D721Med (cell line): ENCODE measurements at regions not wholly inside any gene's neighbourhood (a gene's known extent, or its start where the extent isn't known, plus 50 kb on each side); places are given as distances from the start of the nearest gene placed in this dataset.

Experiments
- DNase-seq: peaks from one replicate; pipeline ENCODE4 v3.0.0; 2011; ENCODE audit warnings: low spot score; ENCODE audit not compliant: insufficient read length
- FAIRE-seq: peaks from 2 replicates; lab custom pipeline; 2011; peaks lifted over from hg19 to GRCh38; lab: Jason Lieb, UNC
- TF ChIP-seq, protein P1 (sequence below): IDR thresholded peaks from 2 replicates; pipeline ENCODE4 v1.5.1; 2012; ENCODE audit warnings: mild to moderate bottlenecking, control low read depth; ENCODE audit not compliant: insufficient read depth; ENCODE audit errors: missing control alignments

- DNase-seq (no peak), FAIRE-seq (no peak)
- TF ChIP-seq, protein P1, sequence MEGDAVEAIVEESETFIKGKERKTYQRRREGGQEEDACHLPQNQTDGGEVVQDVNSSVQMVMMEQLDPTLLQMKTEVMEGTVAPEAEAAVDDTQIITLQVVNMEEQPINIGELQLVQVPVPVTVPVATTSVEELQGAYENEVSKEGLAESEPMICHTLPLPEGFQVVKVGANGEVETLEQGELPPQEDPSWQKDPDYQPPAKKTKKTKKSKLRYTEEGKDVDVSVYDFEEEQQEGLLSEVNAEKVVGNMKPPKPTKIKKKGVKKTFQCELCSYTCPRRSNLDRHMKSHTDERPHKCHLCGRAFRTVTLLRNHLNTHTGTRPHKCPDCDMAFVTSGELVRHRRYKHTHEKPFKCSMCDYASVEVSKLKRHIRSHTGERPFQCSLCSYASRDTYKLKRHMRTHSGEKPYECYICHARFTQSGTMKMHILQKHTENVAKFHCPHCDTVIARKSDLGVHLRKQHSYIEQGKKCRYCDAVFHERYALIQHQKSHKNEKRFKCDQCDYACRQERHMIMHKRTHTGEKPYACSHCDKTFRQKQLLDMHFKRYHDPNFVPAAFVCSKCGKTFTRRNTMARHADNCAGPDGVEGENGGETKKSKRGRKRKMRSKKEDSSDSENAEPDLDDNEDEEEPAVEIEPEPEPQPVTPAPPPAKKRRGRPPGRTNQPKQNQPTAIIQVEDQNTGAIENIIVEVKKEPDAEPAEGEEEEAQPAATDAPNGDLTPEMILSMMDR: no peak
Observed at GRCh38 chr12:111088409-111088808, 168.0 kb upstream of the MYL2 start.

DNA sequence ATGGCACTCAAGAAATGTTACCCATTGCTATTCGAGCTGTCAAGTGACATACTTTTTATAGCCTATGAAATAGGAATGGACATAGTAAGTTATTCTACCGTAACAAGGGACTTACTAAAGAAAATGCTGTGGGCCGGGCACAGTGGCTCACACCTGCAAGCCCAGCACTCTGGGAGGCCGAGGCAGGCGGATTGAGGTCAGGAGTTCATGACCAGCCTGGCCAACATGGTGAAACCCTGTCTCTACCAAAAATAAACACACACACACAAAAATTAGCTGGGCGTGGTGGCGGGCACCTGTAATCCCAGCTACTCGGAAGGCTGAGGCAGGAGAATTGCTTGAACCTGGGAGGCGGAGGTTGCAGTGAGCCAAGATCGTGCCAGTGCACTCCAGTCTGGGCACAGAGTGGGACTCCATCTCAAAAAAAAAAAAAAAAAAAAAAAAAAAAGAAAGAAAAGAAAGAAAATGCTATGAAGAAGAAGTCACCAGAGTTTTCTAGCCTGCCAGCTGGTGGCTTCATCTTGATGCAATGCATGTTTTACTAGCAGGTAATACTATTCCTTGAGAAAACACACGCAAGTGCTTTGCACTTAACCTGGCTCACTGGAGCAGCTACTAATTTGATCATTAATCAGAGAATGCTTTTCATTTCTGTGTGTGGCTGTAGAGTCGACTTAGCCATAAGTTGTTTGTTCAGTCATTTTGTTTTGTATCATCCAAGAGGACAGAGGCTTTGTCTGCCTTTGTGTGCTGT, 166.7 kb upstream of the MYL2 start:
- TF ChIP-seq, protein P1: no peak
- FAIRE-seq: no peak

DNA sequence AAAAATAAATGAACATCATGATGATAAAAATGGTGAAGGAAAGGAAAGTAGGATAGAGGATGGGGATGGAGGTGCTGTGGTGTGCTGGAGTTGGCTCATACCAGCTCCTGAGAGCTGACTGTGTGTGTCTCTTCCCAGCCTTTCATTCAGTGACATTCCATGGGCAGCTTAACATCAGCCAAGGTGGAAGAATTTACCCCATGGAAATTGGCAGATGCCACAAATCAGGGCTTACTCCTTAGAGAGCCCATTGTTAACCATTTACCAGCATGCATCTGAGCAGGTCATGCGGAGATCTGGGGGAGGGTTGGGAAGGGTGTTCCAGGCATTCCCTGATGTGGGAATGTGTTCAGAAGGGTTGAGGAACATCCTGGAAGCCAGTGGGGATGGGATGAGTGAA, 164.7 kb upstream of the MYL2 start:
- FAIRE-seq (no peak), DNase-seq (no peak)
- TF ChIP-seq, protein P1: no peak

More for the DNA sequence above, 166.7 kb upstream of the MYL2 start:
- DNase-seq: no peak

GRCh38 chr12:111084605-111085004, 164.2 kb upstream of the MYL2 start:
- DNase-seq: no peak
- TF ChIP-seq, protein P1: no peak
- no peak for FAIRE-seq

DNA sequence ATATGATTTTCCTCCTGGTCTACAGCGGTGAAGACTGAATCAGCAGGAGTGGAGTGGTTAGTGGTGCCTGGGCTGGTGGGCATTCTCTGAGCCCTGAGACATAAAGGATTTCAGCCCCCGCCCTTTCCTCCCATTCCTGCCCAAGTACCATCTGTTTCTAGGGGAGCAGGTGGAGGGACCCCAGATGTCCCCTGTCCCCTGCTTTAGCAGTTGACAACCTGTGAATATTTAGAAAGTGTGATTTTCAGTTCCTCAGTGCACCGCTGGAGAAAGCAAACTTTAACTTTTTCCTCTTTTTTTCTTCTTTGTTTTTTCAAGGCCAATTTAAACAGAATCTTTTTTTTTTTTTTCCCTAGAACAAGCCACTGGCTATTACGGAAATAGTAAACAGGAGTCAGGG, 163.8 kb upstream of the MYL2 start:
- TF ChIP-seq, protein P1: no peak
- DNase-seq (no peak), FAIRE-seq (no peak)

DNA sequence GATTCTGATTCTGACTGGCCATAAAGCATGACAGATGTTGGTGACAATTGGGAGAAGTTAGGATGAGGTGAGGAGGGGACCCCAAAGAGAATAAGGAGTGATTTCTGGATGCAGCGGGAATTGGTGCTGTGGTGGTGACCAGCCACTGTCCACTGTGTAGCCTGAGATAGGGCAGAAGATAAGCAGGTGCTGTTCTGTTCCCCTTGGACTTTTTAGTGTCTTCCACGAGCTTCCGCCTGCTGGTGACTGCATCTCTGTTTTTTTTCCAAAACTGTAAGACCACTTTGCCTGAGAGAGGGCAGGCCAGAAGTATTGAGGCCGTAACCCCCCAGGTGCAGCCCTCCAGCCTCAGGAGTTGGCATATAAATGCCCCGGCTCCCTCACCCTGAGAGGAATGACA, 161.2 kb upstream of the MYL2 start:
- DNase-seq: no peak
- no peak for FAIRE-seq
- TF ChIP-seq, protein P1: no peak

DNA sequence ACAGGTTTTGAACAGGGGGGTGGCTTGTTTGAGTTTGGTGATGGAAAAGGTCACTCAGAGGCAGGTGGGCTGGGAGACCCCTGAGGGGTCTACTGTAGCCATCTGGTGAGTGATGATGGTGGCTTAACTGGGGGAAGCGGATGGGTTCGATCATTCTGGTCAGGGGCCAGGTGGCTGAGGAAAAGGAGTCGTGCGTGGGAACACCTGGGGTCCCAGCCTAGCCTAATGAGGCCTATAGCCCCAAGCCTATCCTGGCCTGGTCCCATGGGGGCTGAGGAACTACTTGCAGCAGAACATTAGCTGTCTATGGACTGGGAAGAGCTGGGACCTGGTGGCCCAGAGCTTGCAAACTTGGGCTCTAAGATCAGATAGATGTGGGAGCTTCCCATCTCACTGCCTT, 158.4 kb upstream of the MYL2 start:
- no peak for FAIRE-seq
- DNase-seq: no peak
- TF ChIP-seq, protein P1: no peak
